ENCODE measurements at regions not wholly inside any gene's neighbourhood (a gene's known extent, or its start where the extent isn't known, plus 50 kb on each side); places are given as distances from the start of the nearest gene placed in this dataset.

DNA sequence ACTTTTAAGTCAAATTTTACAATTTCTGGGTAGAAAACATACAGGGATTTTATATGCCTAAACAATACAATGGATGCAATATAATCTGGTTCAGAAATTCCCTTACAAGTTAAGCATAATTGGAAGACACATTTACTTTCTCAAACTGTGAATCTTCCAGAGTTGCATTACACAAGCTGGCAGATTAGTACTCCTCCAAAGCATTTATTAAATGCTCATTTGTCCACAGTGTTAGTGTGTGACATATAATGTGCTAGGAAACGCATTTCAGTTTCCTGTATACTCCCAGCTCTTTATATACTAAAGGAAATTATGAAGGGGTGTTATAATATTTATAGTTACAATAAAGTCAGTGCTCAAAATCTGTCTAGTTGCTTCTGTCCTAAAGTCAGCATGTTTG is 239.0 kb upstream of the FIGN start:
- TF ChIP-seq EZH2phosphoT487 (IDR thresholded peaks at IDR 0.05; ENCODE audit: borderline replicate concordance, low read depth) (no peak), TCF12 (IDR thresholded peaks at IDR 0.05) (no peak), RCOR1 (IDR thresholded peaks at IDR 0.05; ENCODE audit: low read length) (no peak), RXRA (IDR thresholded peaks at IDR 0.05; ENCODE audit: borderline replicate concordance, low read depth) (no peak), RFX5 (IDR thresholded peaks at IDR 0.05; ENCODE audit: low read length) (no peak), EP300 (IDR thresholded peaks at IDR 0.05; ENCODE audit: borderline replicate concordance in 1 of 2, low read depth in 1 of 2, low read length in 1 of 2) (no peak), NRF1 (IDR thresholded peaks at IDR 0.05; ENCODE audit: low read depth, low read length) (no peak), TEAD4 (IDR thresholded peaks at IDR 0.05; ENCODE audit: borderline replicate concordance, insufficient read depth) (no peak)
- TF ChIP-seq, protein P1, sequence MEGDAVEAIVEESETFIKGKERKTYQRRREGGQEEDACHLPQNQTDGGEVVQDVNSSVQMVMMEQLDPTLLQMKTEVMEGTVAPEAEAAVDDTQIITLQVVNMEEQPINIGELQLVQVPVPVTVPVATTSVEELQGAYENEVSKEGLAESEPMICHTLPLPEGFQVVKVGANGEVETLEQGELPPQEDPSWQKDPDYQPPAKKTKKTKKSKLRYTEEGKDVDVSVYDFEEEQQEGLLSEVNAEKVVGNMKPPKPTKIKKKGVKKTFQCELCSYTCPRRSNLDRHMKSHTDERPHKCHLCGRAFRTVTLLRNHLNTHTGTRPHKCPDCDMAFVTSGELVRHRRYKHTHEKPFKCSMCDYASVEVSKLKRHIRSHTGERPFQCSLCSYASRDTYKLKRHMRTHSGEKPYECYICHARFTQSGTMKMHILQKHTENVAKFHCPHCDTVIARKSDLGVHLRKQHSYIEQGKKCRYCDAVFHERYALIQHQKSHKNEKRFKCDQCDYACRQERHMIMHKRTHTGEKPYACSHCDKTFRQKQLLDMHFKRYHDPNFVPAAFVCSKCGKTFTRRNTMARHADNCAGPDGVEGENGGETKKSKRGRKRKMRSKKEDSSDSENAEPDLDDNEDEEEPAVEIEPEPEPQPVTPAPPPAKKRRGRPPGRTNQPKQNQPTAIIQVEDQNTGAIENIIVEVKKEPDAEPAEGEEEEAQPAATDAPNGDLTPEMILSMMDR (IDR thresholded peaks at IDR 0.05), result no peak
- TF ChIP-seq, protein P2, sequence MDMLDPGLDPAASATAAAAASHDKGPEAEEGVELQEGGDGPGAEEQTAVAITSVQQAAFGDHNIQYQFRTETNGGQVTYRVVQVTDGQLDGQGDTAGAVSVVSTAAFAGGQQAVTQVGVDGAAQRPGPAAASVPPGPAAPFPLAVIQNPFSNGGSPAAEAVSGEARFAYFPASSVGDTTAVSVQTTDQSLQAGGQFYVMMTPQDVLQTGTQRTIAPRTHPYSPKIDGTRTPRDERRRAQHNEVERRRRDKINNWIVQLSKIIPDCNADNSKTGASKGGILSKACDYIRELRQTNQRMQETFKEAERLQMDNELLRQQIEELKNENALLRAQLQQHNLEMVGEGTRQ (IDR thresholded peaks at IDR 0.05; ENCODE audit: borderline replicate concordance, low read depth, low read length), result no peak
- TF ChIP-seq, protein P3, sequence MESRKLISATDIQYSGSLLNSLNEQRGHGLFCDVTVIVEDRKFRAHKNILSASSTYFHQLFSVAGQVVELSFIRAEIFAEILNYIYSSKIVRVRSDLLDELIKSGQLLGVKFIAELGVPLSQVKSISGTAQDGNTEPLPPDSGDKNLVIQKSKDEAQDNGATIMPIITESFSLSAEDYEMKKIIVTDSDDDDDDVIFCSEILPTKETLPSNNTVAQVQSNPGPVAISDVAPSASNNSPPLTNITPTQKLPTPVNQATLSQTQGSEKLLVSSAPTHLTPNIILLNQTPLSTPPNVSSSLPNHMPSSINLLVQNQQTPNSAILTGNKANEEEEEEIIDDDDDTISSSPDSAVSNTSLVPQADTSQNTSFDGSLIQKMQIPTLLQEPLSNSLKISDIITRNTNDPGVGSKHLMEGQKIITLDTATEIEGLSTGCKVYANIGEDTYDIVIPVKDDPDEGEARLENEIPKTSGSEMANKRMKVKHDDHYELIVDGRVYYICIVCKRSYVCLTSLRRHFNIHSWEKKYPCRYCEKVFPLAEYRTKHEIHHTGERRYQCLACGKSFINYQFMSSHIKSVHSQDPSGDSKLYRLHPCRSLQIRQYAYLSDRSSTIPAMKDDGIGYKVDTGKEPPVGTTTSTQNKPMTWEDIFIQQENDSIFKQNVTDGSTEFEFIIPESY (IDR thresholded peaks at IDR 0.05; ENCODE audit: borderline replicate concordance, low read depth), result no peak
- TF ChIP-seq, protein P4, sequence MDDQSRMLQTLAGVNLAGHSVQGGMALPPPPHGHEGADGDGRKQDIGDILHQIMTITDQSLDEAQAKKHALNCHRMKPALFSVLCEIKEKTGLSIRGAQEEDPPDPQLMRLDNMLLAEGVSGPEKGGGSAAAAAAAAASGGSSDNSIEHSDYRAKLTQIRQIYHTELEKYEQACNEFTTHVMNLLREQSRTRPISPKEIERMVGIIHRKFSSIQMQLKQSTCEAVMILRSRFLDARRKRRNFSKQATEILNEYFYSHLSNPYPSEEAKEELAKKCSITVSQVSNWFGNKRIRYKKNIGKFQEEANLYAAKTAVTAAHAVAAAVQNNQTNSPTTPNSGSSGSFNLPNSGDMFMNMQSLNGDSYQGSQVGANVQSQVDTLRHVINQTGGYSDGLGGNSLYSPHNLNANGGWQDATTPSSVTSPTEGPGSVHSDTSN (IDR thresholded peaks at IDR 0.05), result no peak

All from SK-N-SH (cell line).